Neural cell (in vitro differentiated cells): ENCODE measurements at regions not wholly inside any gene's neighbourhood (a gene's known extent, or its start where the extent isn't known, plus 50 kb on each side); places are given as distances from the start of the nearest gene placed in this dataset.

Experiments
- H2AFZ ChIP-seq: fragments of 200-600, 300-800 bp; sonication (generic), shearing (Covaris generic); 2 replicates; pipeline ENCODE4 v1.6.0; 2014; ENCODE audit warnings: low read depth, mild to moderate bottlenecking, antibody characterized with exemption, low read length, moderate library complexity
- H3F3A ChIP-seq: fragments of 200-600 bp; shearing (Covaris generic); 2 replicates; pipeline ENCODE4 v1.6.1; 2016; ENCODE audit warnings: mild to moderate bottlenecking, moderate library complexity, mixed read lengths, antibody characterized with exemption, low read length; ENCODE audit not compliant: insufficient read depth, poor library complexity, severe bottlenecking
- H3K27ac ChIP-seq: fragments of 200-600, 300-800 bp; sonication (generic), shearing (Covaris generic); 2 replicates; pipeline ENCODE4 v1.5.1; 2014; ENCODE audit warnings: mild to moderate bottlenecking, low read length, moderate library complexity
- H3K27me3 ChIP-seq: fragments of 300-800, 200-600 bp; sonication (generic), shearing (Covaris generic); 2 replicates; pipeline ENCODE4 v1.6.0; 2014; ENCODE audit warnings: mild to moderate bottlenecking, low read depth, low read length, moderate library complexity; ENCODE audit not compliant: insufficient read depth
- H3K36me3 ChIP-seq: fragments of 300-800, 200-600 bp; sonication (generic), shearing (Covaris generic); 2 replicates; pipeline ENCODE4 v1.5.1; 2014; ENCODE audit warnings: mild to moderate bottlenecking, antibody characterized with exemption, low read length, moderate library complexity; ENCODE audit not compliant: insufficient read depth
- H3K4me2 ChIP-seq: fragments of 300-800, 200-600 bp; sonication (generic), shearing (Covaris generic); 2 replicates; pipeline ENCODE4 v1.6.0; 2014; ENCODE audit warnings: mild to moderate bottlenecking, low read length
- H3K4me3 ChIP-seq: fragments of 300-800, 200-600 bp; sonication (generic), shearing (Covaris generic); 2 replicates; pipeline ENCODE4 v1.5.1; 2014; ENCODE audit warnings: mild to moderate bottlenecking, low read length, moderate library complexity
- H3K79me2 ChIP-seq: fragments of 200-600 bp; shearing (Covaris generic); replicated peaks from 2 replicates; pipeline ENCODE4 v1.6.0; 2014; ENCODE audit warnings: mild to moderate bottlenecking, low read length, moderate library complexity; ENCODE audit not compliant: insufficient read depth
- H3K9ac ChIP-seq: fragments of 300-800, 200-600 bp; sonication (generic), shearing (Covaris generic); 2 replicates; pipeline ENCODE4 v1.6.1; 2016; ENCODE audit warnings: mild to moderate bottlenecking, low read length, mixed read lengths
- H3K9me2 ChIP-seq: fragments of 200-600 bp; shearing (Covaris generic); 2 replicates; pipeline ENCODE4 v1.6.1; 2016; ENCODE audit warnings: mild to moderate bottlenecking, low read length, mixed read lengths; ENCODE audit not compliant: insufficient read depth
- H3K9me3 ChIP-seq: fragments of 200-600, 300-800 bp; sonication (generic), shearing (Covaris generic); 2 replicates; pipeline ENCODE4 v1.6.1; 2016; ENCODE audit warnings: mild to moderate bottlenecking, mixed run types, low read length, moderate library complexity, mixed read lengths
- H4K20me1 ChIP-seq: fragments of 200-600 bp; shearing (Covaris generic); 2 replicates; pipeline ENCODE4 v1.6.1; 2016; ENCODE audit warnings: mild to moderate bottlenecking, mixed run types; ENCODE audit not compliant: insufficient read depth
- EP300 ChIP-seq: fragments of 450-650 bp; conservative IDR thresholded peaks from 2 replicates; pipeline ENCODE4 v1.6.1; 2014; ENCODE audit warnings: antibody characterized with exemption, mild to moderate bottlenecking, moderate library complexity; ENCODE audit not compliant: poor library complexity, severe bottlenecking
- EZH2 ChIP-seq: fragments of 200-600, 300-800 bp; shearing (Covaris generic), sonication (generic); IDR thresholded peaks from 2 replicates; pipeline ENCODE4 v1.6.1; 2014; ENCODE audit warnings: antibody characterized with exemption, low read length, borderline replicate concordance, mild to moderate bottlenecking; ENCODE audit not compliant: insufficient read depth, poor library complexity, severe bottlenecking
- POLR2AphosphoS5 ChIP-seq: IDR thresholded peaks from 2 replicates; pipeline ENCODE4 v1.6.1; 2012
- REST ChIP-seq: IDR thresholded peaks from 2 replicates; pipeline ENCODE4 v1.6.1; 2012; ENCODE audit warnings: borderline replicate concordance
- SMC3 ChIP-seq: fragments of 450-650 bp; conservative IDR thresholded peaks from 2 replicates; pipeline ENCODE4 v1.6.1; 2014; ENCODE audit warnings: antibody characterized with exemption, mild to moderate bottlenecking, moderate library complexity; ENCODE audit not compliant: poor library complexity
- TAF1 ChIP-seq: IDR thresholded peaks from 2 replicates; pipeline ENCODE4 v1.6.1; 2012; ENCODE audit warnings: low read depth

- Histone ChIP-seq H3K36me3 (no peaks in the 10 kb centered on the region), H3K27me3 (no peaks in the 10 kb centered on the region), H3K4me2 (no peak overlapping the region), H3F3A (no peaks in the 10 kb centered on the region), H4K20me1 (no peaks in the 10 kb centered on the region), H3K4me3 (no peak overlapping the region), H2AFZ (no peak overlapping the region), H3K27ac (no peak overlapping the region), H3K9ac (no peak overlapping the region), H3K9me3 (no peaks in the 10 kb centered on the region), H3K9me2 (no peaks in the 10 kb centered on the region), H3K79me2 (no peaks in the 10 kb centered on the region)
- TF ChIP-seq REST, result no peak
- no peak for TF ChIP-seq POLR2AphosphoS5
- TF ChIP-seq TAF1, result no peak
Measured at GRCh38 chr2:75344146-75344545, 144.8 kb upstream of the TACR1 start.

GRCh38 chr2:75342504-75343175 lies 143.3 kb upstream of the TACR1 start:
- no peaks in the 10 kb centered on the region for H3K36me3 ChIP-seq
- H3K4me3 ChIP-seq, result no peak overlapping the region
- no peaks in the 10 kb centered on the region for H3F3A ChIP-seq
- TF ChIP-seq POLR2AphosphoS5 (no peak), SMC3 (no peak), EZH2 (no peak)
- no peak overlapping the region for H3K4me2 ChIP-seq
- no peak overlapping the region for H3K9ac ChIP-seq
- H3K79me2 ChIP-seq, result no peaks in the 10 kb centered on the region
- no peaks in the 10 kb centered on the region for H3K9me3 ChIP-seq
- H3K27me3 ChIP-seq, result no peaks in the 10 kb centered on the region
- H4K20me1 ChIP-seq, result no peaks in the 10 kb centered on the region
- H3K9me2 ChIP-seq, result no peaks in the 10 kb centered on the region
- no peak overlapping the region for H2AFZ ChIP-seq
- H3K27ac ChIP-seq, result no peak overlapping the region

GRCh38 chr2:75340560-75340959 lies 141.2 kb upstream of the TACR1 start:
- Histone ChIP-seq H3K27ac (no peak overlapping the region), H2AFZ (no peak overlapping the region), H3K9me3 (no peaks in the 10 kb centered on the region), H3K36me3 (no peaks in the 10 kb centered on the region), H3F3A (no peaks in the 10 kb centered on the region), H3K9ac (no peak overlapping the region), H3K79me2 (no peaks in the 10 kb centered on the region), H4K20me1 (no peaks in the 10 kb centered on the region), H3K4me2 (no peak overlapping the region), H3K4me3 (no peak overlapping the region), H3K9me2 (no peaks in the 10 kb centered on the region), H3K27me3 (no peaks in the 10 kb centered on the region)
- TF ChIP-seq EP300 (no peak), TAF1 (no peak), REST (no peak)
